ENCODE measurements at regions not wholly inside any gene's neighbourhood (a gene's known extent, or its start where the extent isn't known, plus 50 kb on each side); places are given as distances from the start of the nearest gene placed in this dataset.

DNA sequence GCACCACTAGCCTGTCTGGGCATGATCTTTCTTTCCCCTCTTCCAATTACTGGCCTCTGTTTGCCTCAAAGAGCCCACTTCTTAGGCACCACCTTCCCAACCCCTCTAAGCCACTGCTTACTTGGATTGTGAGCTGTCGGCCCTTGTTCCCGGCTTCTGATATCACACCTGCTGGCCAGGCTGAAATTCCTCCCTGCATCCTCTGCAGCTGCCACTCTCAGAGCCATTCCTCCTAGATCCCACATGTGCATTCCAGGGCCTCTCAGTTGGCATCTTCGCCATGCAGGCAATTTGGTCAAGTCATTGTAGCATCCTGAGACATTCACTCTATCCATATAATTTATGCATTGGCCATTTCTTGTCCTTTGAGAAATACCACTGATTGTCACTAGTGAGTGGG lies 135.9 kb downstream of the OLIG3 start:
- TF ChIP-seq, protein P1, sequence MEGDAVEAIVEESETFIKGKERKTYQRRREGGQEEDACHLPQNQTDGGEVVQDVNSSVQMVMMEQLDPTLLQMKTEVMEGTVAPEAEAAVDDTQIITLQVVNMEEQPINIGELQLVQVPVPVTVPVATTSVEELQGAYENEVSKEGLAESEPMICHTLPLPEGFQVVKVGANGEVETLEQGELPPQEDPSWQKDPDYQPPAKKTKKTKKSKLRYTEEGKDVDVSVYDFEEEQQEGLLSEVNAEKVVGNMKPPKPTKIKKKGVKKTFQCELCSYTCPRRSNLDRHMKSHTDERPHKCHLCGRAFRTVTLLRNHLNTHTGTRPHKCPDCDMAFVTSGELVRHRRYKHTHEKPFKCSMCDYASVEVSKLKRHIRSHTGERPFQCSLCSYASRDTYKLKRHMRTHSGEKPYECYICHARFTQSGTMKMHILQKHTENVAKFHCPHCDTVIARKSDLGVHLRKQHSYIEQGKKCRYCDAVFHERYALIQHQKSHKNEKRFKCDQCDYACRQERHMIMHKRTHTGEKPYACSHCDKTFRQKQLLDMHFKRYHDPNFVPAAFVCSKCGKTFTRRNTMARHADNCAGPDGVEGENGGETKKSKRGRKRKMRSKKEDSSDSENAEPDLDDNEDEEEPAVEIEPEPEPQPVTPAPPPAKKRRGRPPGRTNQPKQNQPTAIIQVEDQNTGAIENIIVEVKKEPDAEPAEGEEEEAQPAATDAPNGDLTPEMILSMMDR (IDR thresholded peaks at IDR 0.05) = no peak
- no peak for TF ChIP-seq POLR2A (IDR thresholded peaks at IDR 0.05)

Data from esophagus squamous epithelium (tissue), 4 donors.